ENCODE measurements at regions not wholly inside any gene's neighbourhood (a gene's known extent, or its start where the extent isn't known, plus 50 kb on each side); places are given as distances from the start of the nearest gene placed in this dataset.

DNA sequence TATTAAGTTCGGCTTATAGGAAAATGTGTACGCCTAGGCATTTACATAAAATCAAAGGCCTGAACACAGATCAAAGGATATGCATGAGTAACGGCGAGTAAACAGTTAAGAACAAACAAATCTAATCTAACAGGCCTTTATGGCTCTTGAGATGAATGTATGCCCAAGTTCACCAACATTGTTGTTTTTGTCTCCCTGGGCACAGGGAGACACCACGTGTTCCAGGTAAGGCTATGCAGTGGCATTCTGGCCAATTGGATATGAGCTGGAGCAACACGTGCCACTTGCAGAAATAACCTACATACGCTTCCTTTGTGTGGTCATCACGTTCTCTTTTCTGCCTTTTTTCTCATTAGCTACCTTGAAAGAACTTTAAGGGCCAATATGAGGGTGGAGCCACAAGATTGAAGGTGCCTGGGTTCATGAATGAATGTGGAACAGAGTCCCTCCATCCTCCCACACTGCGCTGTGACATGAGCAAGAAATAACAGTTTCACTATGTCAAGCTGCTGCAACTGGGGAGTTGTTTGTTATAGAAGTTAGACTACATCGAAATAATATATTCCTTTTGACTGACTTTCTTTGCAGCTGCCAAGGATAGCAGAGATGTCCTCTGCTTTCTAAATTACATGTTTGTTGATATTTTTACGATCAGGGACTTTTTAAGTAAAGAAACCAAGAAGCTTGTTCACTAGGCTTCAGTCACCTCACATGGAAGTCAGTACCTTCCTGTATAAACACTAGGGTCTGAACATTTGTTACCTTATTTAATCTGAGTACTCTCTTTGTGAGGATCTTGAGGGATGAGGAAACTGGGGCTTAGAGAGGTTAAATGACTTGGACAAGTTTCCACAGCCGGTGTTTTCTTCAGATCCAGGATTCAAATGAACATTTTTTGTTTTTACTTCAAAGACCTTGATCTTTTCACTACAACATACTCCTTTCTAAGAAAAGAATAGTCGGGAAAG lies 427.5 kb upstream of the TBL1XR1 start (continued):
- TF ChIP-seq, protein P1, sequence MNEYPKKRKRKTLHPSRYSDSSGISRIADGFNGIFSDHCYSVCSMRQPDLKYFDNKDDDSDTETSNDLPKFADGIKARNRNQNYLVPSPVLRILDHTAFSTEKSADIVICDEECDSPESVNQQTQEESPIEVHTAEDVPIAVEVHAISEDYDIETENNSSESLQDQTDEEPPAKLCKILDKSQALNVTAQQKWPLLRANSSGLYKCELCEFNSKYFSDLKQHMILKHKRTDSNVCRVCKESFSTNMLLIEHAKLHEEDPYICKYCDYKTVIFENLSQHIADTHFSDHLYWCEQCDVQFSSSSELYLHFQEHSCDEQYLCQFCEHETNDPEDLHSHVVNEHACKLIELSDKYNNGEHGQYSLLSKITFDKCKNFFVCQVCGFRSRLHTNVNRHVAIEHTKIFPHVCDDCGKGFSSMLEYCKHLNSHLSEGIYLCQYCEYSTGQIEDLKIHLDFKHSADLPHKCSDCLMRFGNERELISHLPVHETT (CRISPR knock-in tag; conservative IDR thresholded peaks at IDR 0.05), result no peak
- TF ChIP-seq HDAC2 (CRISPR knock-in tag; IDR thresholded peaks at IDR 0.05) (0 out of 2 replicates have a peak, but pooled peaks have one; percentile 31), NONO (IDR thresholded peaks at IDR 0.05) (no peak), NONO (CRISPR knock-in tag; conservative IDR thresholded peaks at IDR 0.05) (no peak), NR3C1 (CRISPR knock-in tag; IDR thresholded peaks at IDR 0.05) (no peak), ERF (CRISPR knock-in tag; IDR thresholded peaks at IDR 0.05) (no peak), MATR3 (CRISPR knock-in tag; IDR thresholded peaks at IDR 0.05) (no peak), SOX6 (IDR thresholded peaks at IDR 0.05) (no peak), SOX6 (CRISPR knock-in tag; IDR thresholded peaks at IDR 0.05) (peak; percentile 48; the same call in 1 of the 2 replicates)
- TF ChIP-seq, protein P2, sequence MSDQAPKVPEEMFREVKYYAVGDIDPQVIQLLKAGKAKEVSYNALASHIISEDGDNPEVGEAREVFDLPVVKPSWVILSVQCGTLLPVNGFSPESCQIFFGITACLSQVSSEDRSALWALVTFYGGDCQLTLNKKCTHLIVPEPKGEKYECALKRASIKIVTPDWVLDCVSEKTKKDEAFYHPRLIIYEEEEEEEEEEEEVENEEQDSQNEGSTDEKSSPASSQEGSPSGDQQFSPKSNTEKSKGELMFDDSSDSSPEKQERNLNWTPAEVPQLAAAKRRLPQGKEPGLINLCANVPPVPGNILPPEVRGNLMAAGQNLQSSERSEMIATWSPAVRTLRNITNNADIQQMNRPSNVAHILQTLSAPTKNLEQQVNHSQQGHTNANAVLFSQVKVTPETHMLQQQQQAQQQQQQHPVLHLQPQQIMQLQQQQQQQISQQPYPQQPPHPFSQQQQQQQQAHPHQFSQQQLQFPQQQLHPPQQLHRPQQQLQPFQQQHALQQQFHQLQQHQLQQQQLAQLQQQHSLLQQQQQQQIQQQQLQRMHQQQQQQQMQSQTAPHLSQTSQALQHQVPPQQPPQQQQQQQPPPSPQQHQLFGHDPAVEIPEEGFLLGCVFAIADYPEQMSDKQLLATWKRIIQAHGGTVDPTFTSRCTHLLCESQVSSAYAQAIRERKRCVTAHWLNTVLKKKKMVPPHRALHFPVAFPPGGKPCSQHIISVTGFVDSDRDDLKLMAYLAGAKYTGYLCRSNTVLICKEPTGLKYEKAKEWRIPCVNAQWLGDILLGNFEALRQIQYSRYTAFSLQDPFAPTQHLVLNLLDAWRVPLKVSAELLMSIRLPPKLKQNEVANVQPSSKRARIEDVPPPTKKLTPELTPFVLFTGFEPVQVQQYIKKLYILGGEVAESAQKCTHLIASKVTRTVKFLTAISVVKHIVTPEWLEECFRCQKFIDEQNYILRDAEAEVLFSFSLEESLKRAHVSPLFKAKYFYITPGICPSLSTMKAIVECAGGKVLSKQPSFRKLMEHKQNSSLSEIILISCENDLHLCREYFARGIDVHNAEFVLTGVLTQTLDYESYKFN (CRISPR knock-in tag; conservative IDR thresholded peaks at IDR 0.05), result 0 out of 2 replicates have a peak, but pooled peaks have one; percentile 23
- TF ChIP-seq, protein P3, sequence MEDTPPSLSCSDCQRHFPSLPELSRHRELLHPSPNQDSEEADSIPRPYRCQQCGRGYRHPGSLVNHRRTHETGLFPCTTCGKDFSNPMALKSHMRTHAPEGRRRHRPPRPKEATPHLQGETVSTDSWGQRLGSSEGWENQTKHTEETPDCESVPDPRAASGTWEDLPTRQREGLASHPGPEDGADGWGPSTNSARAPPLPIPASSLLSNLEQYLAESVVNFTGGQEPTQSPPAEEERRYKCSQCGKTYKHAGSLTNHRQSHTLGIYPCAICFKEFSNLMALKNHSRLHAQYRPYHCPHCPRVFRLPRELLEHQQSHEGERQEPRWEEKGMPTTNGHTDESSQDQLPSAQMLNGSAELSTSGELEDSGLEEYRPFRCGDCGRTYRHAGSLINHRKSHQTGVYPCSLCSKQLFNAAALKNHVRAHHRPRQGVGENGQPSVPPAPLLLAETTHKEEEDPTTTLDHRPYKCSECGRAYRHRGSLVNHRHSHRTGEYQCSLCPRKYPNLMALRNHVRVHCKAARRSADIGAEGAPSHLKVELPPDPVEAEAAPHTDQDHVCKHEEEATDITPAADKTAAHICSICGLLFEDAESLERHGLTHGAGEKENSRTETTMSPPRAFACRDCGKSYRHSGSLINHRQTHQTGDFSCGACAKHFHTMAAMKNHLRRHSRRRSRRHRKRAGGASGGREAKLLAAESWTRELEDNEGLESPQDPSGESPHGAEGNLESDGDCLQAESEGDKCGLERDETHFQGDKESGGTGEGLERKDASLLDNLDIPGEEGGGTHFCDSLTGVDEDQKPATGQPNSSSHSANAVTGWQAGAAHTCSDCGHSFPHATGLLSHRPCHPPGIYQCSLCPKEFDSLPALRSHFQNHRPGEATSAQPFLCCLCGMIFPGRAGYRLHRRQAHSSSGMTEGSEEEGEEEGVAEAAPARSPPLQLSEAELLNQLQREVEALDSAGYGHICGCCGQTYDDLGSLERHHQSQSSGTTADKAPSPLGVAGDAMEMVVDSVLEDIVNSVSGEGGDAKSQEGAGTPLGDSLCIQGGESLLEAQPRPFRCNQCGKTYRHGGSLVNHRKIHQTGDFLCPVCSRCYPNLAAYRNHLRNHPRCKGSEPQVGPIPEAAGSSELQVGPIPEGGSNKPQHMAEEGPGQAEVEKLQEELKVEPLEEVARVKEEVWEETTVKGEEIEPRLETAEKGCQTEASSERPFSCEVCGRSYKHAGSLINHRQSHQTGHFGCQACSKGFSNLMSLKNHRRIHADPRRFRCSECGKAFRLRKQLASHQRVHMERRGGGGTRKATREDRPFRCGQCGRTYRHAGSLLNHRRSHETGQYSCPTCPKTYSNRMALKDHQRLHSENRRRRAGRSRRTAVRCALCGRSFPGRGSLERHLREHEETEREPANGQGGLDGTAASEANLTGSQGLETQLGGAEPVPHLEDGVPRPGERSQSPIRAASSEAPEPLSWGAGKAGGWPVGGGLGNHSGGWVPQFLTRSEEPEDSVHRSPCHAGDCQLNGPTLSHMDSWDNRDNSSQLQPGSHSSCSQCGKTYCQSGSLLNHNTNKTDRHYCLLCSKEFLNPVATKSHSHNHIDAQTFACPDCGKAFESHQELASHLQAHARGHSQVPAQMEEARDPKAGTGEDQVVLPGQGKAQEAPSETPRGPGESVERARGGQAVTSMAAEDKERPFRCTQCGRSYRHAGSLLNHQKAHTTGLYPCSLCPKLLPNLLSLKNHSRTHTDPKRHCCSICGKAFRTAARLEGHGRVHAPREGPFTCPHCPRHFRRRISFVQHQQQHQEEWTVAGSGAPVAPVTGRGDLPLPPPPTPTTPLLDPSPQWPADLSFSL (CRISPR knock-in tag; IDR thresholded peaks at IDR 0.05), result no peak
- TF ChIP-seq, protein P4, sequence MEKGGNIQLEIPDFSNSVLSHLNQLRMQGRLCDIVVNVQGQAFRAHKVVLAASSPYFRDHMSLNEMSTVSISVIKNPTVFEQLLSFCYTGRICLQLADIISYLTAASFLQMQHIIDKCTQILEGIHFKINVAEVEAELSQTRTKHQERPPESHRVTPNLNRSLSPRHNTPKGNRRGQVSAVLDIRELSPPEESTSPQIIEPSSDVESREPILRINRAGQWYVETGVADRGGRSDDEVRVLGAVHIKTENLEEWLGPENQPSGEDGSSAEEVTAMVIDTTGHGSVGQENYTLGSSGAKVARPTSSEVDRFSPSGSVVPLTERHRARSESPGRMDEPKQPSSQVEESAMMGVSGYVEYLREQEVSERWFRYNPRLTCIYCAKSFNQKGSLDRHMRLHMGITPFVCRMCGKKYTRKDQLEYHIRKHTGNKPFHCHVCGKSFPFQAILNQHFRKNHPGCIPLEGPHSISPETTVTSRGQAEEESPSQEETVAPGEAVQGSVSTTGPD (CRISPR knock-in tag; IDR thresholded peaks at IDR 0.05), result no peak
